Stimulated activated CD4-positive, alpha-beta T cell treated with anti-CD3 and anti-CD28 coated beads, Interleukin-2, amount 100 ng/mL, for 48 hours (primary cell): ENCODE measurements at regions not wholly inside any gene's neighbourhood (a gene's known extent, or its start where the extent isn't known, plus 50 kb on each side); places are given as distances from the start of the nearest gene placed in this dataset.

Experiments used
- DNase-seq, 2 donors: peaks; one replicate each; pipeline ENCODE4 v3.0.0-alpha.2; 2020

DNA sequence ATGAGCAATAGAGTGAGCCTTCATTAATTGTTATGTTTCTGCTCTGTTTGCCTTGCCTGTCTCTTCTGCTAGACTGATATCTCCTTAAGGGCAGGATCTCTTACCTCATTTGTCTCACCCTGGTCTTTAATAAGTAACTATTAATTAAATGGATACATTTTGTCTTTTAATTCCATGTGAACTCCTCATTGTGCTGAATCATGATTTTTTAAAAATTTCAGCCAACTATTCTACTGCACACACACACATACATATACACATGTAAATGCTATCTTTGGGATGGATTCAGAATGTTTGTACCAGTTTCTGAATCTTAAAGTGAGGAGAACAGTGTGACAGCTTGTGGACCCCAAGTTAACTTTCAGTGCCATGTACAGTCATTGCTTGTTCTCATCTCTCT is 731.1 kb upstream of the MAP3K7 start:
- no peak for DNase-seq

DNA sequence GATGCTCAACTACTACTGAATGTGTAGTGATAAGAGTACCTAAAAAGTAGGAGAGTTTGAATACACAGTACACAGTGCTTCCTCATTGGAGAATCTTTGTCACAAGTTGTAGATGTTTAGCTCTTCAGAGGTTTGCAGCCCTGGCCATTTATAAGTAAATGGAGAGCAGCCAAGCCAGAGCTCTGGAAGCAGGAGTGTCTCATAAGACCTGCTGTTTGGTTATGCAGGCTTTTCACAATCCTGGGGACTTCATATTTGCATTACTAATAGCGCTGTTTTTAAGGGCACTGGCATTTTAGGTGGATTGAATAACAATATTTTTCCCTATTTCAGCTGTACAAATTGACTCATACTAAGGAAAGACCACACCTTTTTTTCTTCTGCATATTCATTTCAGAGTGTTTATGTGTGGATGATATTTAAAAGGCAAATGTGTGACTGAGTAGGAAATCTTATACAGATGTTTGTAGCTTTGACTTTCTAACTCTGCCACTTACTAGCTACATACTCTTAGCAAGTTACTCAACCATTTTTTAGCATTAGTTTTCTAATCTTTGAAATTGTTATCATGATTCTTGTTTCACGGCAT is 730.5 kb upstream of the MAP3K7 start:
- DNase-seq: no peak

DNA sequence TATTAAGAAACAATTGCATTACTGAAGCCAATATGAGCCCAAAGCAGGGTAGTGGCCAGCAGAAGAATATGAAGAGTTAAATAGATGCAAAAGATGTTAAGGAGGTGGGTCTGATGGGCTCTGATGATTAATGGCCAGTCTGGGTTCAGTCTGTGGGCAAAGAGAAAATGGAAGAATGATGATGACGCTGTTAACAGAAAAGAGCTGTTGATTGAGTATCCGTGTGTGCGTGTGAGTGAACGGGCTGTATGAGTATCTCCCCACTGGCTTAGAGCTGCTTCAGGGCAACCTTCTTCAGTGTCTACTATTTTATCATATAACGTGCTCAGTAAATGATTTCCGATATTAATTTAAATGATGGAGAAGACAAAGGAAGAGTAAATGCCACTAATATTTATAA is 723.3 kb upstream of the MAP3K7 start:
- DNase-seq: no peak

DNA sequence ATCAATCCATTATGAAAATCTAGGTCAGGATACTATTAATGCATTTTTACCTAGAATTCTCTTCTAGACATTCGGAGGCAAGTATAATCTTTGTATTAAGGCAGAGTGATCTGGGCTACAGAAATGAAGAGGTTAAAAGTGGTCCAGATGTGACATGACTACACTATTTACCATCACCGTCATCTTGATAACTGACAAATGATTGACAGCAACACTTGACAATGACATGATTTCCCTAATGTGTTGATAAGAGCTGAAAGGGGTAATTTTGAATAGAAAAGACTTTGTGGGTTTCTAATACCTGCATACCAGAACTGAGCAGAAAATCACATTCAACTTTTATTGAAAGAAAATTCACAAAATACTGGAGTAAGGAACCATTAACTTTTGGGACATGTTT is 718.9 kb upstream of the MAP3K7 start:
- no peak for DNase-seq

DNA sequence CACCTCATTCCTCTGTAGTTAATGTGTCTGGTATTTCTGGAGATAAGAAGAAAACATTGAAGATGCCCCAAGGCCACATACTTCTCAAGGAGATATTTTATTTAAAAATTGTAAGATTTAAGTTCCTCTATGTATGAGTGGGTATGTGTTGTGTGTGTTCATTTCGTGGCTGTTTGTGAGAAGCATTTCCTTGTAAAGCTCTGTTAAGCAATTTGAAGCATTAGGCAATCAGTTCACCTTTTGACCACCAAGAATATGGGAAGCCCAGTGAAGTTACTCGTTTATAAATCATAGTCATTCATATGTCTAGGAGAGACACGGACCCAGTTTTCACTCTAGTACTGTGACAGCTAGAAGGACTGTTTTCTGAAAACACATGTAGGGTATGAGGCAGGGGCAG is 717.6 kb upstream of the MAP3K7 start:
- DNase-seq: no peak

DNA sequence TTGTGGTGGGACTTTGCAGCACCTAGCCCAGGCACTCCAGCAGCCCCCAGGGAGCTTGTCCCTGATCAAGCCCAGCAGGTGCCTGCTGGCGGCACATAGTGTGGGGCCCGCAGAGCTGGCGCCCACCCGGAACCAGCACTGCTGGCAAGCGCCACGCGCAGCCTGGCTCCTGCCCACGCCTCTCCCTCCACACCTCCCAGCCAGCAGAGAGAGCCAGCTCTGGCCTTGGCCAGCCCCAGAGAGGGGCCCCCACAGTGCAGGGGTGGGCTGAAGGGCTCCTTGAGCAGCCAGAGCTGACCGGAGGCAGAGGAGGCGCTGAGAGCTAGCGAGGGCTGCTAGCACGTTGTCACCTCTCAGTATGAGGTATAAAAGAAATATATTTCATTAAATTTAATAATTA is 716.5 kb upstream of the MAP3K7 start:
- DNase-seq: no peak

DNA sequence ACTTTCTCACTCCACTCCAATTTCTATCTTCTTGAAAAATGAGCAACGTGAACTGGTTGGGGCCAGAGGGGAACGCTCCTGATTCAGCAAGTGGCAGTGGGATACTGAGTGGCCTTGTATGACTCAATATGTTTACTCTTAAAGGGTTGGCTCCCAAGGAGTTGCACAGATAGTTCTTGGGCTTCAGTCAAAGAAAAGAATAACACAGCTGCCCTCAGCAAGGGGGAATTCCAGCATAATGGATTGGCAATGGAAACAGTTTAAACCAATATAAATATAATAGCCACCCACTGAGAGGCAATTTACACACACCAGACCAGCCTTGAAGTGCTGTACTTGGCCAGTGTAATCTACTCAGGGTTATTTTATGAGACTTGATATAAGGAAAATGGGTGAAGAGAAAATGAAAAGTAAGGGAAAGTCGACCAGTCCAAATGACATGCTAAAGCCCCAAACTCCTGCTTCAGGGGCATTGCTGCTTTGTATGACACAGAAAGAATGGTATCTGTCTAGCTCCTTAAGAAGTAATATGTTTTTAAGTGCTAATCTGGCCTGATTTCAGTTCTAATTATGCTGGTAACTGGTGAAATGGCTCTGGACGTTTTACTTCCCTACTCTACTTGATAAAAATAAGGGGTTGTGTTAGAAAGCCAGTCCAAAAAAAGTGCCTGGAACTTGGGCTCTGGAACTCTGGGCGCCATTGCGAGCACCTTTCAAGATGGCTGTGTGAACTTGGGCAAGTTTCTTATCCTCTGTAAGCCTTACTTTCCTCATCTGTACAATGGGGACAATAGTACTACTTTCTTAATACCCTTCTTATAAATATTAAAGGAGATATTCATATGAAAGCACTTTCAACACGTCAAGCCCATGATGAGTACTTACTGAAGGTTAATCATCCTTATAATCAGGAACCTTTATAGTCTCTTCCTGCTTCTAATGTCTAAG is 712.9 kb upstream of the MAP3K7 start:
- DNase-seq: no peak

DNA sequence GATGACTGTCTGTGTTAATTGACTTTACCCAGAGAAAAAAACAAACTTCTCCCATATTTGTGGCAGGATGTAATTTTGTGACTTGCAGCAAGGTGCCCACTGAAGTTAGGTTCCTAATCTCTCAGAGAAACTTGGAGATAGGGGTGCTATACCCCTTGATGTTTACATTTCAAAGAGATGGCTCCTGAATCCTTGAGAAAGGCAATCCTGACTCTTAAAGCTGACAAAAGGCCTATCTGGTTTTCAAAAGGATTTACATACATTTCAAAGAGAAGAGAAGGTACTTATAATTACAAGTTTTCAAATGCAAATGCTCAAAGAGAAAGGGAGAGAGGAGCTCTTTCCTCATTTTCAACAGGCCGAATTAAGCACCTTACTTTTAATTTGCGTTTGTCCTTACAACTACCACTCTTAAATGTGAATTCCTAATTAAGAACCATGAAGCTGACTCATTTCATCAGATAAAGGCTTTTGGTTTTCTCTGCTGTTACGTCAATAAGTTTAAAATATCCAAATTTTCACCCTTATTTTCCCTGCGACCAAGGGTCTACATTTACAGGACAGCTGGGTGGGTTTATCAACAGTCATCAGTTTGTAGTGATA is 711.8 kb upstream of the MAP3K7 start:
- no peak for DNase-seq

DNA sequence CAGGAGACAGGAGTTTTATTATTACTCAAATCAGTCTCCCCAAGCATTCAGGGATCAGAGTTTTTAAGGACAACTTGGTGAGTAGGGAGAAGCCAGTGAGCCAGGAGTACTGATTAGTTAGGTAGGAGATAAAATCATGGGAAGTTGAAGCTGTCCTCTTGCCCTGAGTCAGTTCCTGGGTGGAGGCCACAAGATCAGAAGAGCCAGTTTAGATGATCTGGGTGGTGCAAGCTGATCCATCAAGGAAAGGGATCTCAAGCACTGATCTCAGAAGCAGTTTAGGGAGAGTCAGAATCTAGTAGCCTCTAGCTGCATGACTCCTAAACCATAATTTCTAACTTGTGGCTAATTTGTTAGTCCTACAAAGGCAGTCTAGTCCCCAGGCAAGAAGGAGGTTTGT is 706.5 kb upstream of the MAP3K7 start:
- DNase-seq: no peak

DNA sequence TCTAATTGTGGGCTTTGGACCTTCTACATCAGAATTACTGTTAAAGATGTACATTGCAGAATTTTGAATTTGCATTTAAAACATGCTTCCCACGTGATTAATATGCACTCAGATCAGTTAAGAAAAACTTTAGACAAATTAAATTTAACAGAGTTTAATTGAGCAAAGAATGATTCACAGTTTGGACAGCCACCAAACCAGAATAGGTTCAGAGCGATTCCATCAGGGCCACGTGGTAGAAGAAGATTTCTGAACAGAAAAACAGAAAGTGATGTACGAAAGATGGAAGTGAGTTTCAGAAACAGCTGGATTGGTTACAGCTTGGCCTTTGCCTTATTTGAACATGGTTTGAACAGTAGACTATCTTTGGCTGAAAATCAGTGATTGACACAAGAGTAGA is 704.2 kb upstream of the MAP3K7 start:
- no peak for DNase-seq

DNA sequence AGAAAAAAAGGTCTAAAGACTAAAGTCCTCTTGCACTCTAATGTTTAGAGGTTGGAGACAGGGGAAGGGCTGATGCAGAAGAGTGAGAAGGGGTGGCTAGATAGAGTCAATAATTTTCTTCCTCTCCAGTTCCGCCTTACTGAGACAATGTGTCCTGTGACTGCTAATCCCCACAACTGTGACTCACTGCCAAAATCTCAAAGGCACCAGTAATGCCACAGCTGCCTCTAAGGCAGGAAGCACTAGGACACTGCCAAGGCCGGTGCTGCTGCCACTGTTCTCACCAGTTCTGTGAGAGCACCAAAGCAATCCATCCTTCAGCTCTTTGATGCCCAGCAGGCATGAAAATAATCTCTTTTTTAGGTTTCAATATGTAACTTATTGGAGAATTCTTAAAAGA is 701.9 kb upstream of the MAP3K7 start:
- no peak for DNase-seq

DNA sequence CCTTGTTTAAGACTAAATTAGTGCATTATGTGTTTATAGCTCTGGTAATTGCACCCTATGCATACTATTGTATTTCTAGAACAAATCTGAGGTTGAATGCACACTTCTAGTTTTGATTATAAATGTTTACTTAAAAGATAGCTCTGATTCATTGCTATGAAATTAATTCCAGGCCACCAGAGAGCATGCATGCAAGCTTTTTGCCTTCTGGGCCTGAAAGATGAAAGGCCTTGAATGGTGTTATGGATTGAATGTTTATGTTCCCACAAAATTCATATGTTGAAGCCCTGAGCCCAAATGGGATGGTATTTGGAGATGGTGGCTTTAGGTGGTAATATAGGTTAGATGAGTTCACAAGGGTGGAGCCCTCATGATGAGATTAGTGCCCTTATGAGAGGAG is 695.0 kb upstream of the MAP3K7 start:
- no peak for DNase-seq

DNA sequence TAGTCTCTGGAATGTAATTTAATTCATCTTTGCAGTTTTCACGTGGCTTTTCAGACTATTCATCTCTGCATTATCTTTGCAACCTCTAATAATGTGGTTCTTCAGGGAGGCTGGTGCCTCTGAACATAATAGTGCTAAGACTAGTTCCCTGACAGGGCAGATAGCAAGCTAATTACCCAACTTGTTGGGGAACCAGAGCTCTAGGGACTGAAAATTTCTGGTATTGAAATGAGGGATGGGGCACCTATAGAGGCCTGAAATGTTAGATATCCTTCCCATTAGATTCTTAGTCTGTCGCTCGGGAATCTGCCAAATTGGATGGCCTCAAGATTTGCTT is 693.6 kb upstream of the MAP3K7 start:
- DNase-seq: no peak

DNA sequence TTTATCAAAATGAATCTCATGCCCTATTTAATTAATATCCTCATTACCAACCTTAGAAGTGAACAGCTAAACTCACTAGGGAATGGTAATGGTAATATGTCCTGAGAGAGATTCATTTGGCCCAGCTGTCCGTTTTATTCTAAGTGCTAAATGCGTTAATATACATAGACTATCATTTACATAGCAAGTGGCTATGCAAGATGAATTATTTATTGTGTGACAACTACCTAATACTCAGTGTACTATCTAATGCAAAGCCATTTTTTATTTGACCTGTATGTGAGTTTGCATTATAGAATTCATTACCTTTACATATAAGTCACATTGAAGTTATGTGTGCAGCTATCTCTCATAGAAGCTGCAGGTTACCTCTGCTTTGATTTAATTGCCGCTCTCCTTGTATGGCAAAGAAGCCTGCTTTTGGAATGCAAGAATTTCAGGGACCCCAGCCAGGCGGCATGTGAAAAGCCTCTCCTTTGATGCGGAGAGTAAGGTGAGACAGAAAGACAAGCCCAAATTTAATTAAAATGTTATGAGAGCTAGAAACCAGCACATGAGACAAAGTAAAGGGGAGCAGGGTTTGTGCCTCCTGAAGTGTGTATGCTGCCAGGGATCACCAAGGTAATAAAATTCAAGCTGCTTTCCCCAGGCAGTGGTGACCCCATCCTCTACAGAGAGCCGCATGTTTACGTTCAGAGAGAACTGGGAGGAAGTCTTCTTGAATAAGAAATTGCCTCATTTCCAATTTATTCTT is 693.0 kb upstream of the MAP3K7 start:
- DNase-seq: no peak

DNA sequence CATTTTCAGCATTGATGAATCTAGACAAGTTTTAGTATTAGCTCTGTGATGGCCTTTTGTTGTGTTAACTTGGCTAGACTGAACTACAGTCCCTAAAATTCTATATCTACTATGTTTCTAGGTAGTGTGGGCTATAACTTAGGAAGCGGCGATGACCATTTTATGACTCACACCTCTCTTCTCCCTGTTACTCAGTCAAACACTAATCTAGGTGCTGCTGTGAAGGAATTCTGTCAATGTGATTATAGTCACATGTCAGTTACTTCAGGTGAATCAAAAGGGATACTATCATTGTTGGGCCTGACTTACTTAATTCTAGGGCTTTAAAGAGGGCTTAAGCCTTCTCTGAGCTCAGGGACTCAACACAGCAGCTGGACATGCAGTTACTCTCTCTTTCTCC is 691.5 kb upstream of the MAP3K7 start:
- DNase-seq: no peak

DNA sequence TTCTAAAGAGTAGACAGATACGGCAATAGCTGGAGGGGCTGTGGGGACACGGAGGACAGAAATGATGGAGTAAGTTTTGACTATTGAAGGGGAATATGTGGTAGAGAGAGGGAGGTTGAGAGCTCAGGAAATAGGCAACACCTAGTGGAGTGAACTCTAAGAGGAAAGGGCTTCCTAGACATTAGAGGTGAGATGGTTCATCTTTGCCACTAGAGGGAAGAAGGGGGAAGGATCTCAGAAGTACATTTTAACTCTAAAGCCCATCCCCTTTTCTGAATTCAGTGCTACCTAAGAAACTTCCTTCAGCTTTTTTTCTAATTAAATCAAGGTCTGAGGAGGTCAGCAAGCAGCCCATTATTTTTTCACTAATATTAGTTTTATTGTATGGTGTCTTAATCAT is 689.4 kb upstream of the MAP3K7 start:
- DNase-seq: no peak

DNA sequence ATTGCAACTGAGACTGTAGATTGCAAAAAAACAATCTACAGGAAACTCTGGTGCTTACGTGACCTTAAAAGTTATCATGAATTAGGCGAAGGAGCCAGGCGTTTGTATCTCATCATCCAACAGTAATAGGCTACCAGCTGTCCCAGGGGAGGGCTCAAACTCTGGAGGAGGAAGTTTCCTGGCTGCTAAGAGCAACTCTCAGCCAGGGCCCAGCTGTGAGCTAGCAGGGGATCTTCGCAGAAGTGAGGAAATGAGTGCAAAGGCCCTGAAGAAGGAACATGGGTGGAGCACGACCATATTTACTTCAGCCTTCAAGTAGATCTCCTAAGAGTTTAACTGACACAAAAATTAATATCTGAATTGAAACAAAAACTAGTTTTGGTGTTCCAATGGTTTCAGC is 686.9 kb upstream of the MAP3K7 start:
- DNase-seq: no peak

DNA sequence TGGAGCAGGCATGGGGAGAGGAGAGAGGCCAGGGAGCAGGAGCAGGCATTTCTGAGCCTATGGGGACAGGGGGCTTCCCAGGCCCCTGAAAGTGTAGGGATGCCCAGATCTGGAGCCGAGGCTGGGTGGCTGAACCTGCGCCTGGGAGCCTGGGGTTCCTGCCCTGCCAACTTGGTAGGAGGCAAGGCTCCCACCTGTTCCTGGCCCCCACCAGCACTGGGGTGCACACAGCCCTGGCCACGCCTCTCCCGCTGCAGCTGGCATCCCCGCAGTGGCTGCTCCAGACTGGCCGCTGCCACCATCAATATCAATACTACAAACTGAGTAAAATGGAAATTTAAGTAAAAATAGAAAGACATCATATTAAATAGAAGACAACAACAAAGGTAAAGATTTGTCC is 684.9 kb upstream of the MAP3K7 start:
- no peak for DNase-seq

DNA sequence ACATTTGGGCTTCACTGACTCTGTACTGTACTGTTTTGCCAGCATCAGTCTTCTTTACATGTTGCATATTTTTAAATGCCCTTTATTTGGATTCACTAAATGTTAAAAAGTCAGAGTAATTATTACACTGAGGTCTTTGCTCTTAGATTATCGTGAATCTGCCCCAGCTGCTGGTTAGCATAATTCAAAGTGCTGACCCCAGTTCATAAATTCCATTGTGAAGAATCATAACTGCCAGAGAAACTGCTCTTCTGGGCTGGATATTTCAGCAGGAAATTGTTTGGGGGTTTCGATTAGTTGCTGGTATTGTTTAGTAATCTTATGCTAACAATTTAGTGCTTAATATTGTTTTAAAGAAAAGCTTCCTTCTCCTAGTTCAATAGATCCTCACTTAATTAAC is 682.1 kb upstream of the MAP3K7 start:
- no peak for DNase-seq

DNA sequence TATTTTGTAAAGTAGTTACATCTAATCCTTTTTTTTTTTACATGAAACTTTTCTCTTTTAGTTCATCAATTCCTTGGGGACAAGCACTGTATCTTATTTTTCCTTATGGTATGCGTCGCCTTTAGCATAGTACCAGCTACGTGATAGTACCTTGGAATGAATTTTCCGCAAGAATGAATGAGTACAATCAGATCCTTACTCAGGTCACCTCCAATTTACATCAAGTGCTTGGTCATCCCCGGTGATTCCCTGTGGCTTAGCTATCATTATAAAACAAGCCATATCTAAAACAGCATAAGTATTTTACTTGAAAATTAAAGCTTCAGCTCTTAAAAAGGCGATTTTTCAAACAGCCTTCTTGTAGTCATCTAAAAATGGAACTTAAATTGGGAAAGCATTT is 680.4 kb upstream of the MAP3K7 start:
- no peak for DNase-seq

DNA sequence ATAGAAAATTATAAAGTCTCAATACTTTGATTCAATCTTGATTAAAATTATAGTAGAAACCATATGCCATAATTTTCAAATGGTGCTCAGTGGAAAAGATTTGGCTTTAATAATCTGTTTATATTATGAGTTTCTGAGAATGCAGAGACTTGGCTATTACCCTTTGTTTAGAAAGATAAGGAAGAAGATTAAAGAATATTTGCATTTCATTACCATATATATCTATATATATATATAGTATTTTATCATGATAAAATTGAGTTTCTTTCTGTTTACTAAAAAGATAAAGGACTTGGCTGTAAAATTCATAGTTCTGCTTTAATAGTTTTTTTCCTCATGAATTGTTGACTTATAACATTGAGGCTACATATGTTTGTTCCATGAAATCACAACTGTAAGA is 679.3 kb upstream of the MAP3K7 start:
- no peak for DNase-seq

DNA sequence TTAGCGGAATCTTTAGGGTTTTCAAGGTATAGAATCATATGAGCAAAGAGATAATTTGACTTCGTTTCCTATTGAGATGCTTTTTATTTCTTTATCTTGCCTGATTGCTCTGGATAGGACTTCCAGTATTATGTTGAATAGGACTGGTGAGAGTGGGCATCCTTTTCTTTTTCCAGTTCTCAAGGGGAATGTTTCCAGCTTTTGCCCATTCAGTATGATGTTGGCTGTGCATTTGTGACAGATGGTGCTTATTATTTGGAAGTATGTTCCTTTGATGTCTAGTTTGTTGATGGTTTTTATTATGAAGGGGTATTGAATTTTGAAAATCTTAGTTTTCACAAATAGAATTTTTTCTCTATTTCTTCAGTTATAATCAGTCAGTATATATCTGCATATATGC is 656.6 kb upstream of the MAP3K7 start:
- no peak for DNase-seq

DNA sequence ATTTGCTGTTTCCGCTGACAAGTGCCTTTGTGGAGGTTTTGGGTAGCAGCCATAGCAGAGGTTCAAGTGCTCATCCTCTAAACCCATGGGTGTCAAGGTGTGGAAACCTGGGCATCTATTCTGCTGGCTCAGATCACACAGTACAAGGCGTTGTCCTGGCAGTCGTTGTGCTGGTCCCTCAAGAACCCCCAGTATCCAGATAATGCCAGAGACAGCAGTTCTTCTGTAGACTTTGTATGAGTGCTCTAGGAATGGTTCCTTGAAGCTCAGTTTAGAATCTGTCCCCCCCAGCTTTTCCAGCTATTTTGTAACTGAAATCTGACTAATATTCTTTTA is 655.7 kb upstream of the MAP3K7 start:
- no peak for DNase-seq
